Neural cell (in vitro differentiated cells): ENCODE measurements at regions not wholly inside any gene's neighbourhood (a gene's known extent, or its start where the extent isn't known, plus 50 kb on each side); places are given as distances from the start of the nearest gene placed in this dataset.

ENCODE experiments used
- H2AFZ ChIP-seq: fragments of 200-600, 300-800 bp; sonication (generic), shearing (Covaris generic); 2 replicates; pipeline ENCODE4 v1.6.0; 2014; ENCODE audit warnings: low read depth, mild to moderate bottlenecking, antibody characterized with exemption, low read length, moderate library complexity
- H3F3A ChIP-seq: fragments of 200-600 bp; shearing (Covaris generic); 2 replicates; pipeline ENCODE4 v1.6.1; 2016; ENCODE audit warnings: mild to moderate bottlenecking, moderate library complexity, mixed read lengths, antibody characterized with exemption, low read length; ENCODE audit not compliant: insufficient read depth, poor library complexity, severe bottlenecking
- H3K27ac ChIP-seq: fragments of 200-600, 300-800 bp; sonication (generic), shearing (Covaris generic); 2 replicates; pipeline ENCODE4 v1.5.1; 2014; ENCODE audit warnings: mild to moderate bottlenecking, low read length, moderate library complexity
- H3K27me3 ChIP-seq: fragments of 300-800, 200-600 bp; sonication (generic), shearing (Covaris generic); 2 replicates; pipeline ENCODE4 v1.6.0; 2014; ENCODE audit warnings: mild to moderate bottlenecking, low read depth, low read length, moderate library complexity; ENCODE audit not compliant: insufficient read depth
- H3K36me3 ChIP-seq: fragments of 300-800, 200-600 bp; sonication (generic), shearing (Covaris generic); 2 replicates; pipeline ENCODE4 v1.5.1; 2014; ENCODE audit warnings: mild to moderate bottlenecking, antibody characterized with exemption, low read length, moderate library complexity; ENCODE audit not compliant: insufficient read depth
- H3K4me2 ChIP-seq: fragments of 300-800, 200-600 bp; sonication (generic), shearing (Covaris generic); 2 replicates; pipeline ENCODE4 v1.6.0; 2014; ENCODE audit warnings: mild to moderate bottlenecking, low read length
- H3K4me3 ChIP-seq: fragments of 300-800, 200-600 bp; sonication (generic), shearing (Covaris generic); 2 replicates; pipeline ENCODE4 v1.5.1; 2014; ENCODE audit warnings: mild to moderate bottlenecking, low read length, moderate library complexity
- H3K79me2 ChIP-seq: fragments of 200-600 bp; shearing (Covaris generic); replicated peaks from 2 replicates; pipeline ENCODE4 v1.6.0; 2014; ENCODE audit warnings: mild to moderate bottlenecking, low read length, moderate library complexity; ENCODE audit not compliant: insufficient read depth
- H3K9ac ChIP-seq: fragments of 300-800, 200-600 bp; sonication (generic), shearing (Covaris generic); 2 replicates; pipeline ENCODE4 v1.6.1; 2016; ENCODE audit warnings: mild to moderate bottlenecking, low read length, mixed read lengths
- H3K9me2 ChIP-seq: fragments of 200-600 bp; shearing (Covaris generic); 2 replicates; pipeline ENCODE4 v1.6.1; 2016; ENCODE audit warnings: mild to moderate bottlenecking, low read length, mixed read lengths; ENCODE audit not compliant: insufficient read depth
- H3K9me3 ChIP-seq: fragments of 200-600, 300-800 bp; sonication (generic), shearing (Covaris generic); 2 replicates; pipeline ENCODE4 v1.6.1; 2016; ENCODE audit warnings: mild to moderate bottlenecking, mixed run types, low read length, moderate library complexity, mixed read lengths
- H4K20me1 ChIP-seq: fragments of 200-600 bp; shearing (Covaris generic); 2 replicates; pipeline ENCODE4 v1.6.1; 2016; ENCODE audit warnings: mild to moderate bottlenecking, mixed run types; ENCODE audit not compliant: insufficient read depth
- EP300 ChIP-seq: fragments of 450-650 bp; conservative IDR thresholded peaks from 2 replicates; pipeline ENCODE4 v1.6.1; 2014; ENCODE audit warnings: antibody characterized with exemption, mild to moderate bottlenecking, moderate library complexity; ENCODE audit not compliant: poor library complexity, severe bottlenecking
- EZH2 ChIP-seq: fragments of 200-600, 300-800 bp; shearing (Covaris generic), sonication (generic); IDR thresholded peaks from 2 replicates; pipeline ENCODE4 v1.6.1; 2014; ENCODE audit warnings: antibody characterized with exemption, low read length, borderline replicate concordance, mild to moderate bottlenecking; ENCODE audit not compliant: insufficient read depth, poor library complexity, severe bottlenecking
- MXI1 ChIP-seq: fragments of 450-650 bp; conservative IDR thresholded peaks from 2 replicates; pipeline ENCODE4 v1.6.1; 2014; ENCODE audit warnings: antibody characterized with exemption, mild to moderate bottlenecking; ENCODE audit not compliant: poor library complexity, severe bottlenecking
- POLR2AphosphoS5 ChIP-seq: IDR thresholded peaks from 2 replicates; pipeline ENCODE4 v1.6.1; 2012
- RAD21 ChIP-seq: fragments of 450-650 bp; conservative IDR thresholded peaks from 2 replicates; pipeline ENCODE4 v1.6.1; 2014; ENCODE audit warnings: antibody characterized with exemption, mild to moderate bottlenecking, moderate library complexity
- SMC3 ChIP-seq: fragments of 450-650 bp; conservative IDR thresholded peaks from 2 replicates; pipeline ENCODE4 v1.6.1; 2014; ENCODE audit warnings: antibody characterized with exemption, mild to moderate bottlenecking, moderate library complexity; ENCODE audit not compliant: poor library complexity
- TAF1 ChIP-seq: IDR thresholded peaks from 2 replicates; pipeline ENCODE4 v1.6.1; 2012; ENCODE audit warnings: low read depth
- TF ChIP-seq, protein P1 (sequence below): IDR thresholded peaks from 2 replicates; pipeline ENCODE4 v1.6.1; 2012; ENCODE audit warnings: borderline replicate concordance
- TF ChIP-seq, protein P2 (sequence below): fragments of 450-650 bp; IDR thresholded peaks from 2 replicates; pipeline ENCODE4 v1.5.1; 2014; ENCODE audit warnings: antibody characterized with exemption, mild to moderate bottlenecking, moderate library complexity; ENCODE audit not compliant: poor library complexity, severe bottlenecking

DNA sequence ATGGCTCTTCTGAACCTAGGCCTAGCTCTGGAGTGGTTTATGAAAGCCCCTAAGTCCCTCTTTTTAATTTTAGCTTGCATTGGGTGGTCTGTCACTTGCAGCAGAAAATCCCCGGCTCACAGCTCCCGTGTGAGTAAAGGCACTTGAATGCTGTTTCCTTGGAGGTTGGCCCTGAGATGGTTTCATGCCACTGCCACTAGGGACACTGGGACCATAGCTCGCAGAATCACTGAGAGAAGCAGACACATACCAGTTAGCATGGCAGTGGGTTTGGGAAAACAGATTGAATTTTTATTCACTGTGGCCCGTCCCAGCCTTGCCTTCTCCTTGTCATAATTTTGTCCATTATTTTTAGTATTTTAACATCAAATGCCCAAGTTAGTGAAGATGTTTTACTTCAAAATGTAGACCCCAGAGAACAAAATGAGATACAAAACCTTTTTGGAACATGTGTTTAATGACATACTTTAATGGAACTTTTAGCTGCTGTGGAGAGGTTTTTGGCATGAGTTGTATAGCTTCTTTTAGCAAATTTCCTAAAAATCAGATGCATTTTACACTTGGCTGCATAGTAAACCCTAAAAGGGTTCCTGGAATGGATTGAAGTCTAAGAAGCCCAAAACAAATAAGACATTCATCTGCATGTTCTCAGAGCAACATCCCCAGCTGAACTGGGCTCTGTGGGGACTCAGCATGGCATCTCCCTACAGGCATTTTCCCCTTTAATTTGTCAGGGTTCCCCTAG is 259.7 kb upstream of the PITRM1 start:
- no peaks in the 10 kb centered on the region for H3F3A ChIP-seq
- H3K4me2 ChIP-seq: no peak overlapping the region
- H4K20me1 ChIP-seq: no peaks in the 10 kb centered on the region
- no peaks in the 10 kb centered on the region for H3K9me3 ChIP-seq
- H3K9me2 ChIP-seq: no peaks in the 10 kb centered on the region
- H3K79me2 ChIP-seq: no peaks in the 10 kb centered on the region
- no peak for TF ChIP-seq SMC3
- TF ChIP-seq POLR2AphosphoS5: no peak
- TF ChIP-seq MXI1: no peak
- TF ChIP-seq, protein P1, sequence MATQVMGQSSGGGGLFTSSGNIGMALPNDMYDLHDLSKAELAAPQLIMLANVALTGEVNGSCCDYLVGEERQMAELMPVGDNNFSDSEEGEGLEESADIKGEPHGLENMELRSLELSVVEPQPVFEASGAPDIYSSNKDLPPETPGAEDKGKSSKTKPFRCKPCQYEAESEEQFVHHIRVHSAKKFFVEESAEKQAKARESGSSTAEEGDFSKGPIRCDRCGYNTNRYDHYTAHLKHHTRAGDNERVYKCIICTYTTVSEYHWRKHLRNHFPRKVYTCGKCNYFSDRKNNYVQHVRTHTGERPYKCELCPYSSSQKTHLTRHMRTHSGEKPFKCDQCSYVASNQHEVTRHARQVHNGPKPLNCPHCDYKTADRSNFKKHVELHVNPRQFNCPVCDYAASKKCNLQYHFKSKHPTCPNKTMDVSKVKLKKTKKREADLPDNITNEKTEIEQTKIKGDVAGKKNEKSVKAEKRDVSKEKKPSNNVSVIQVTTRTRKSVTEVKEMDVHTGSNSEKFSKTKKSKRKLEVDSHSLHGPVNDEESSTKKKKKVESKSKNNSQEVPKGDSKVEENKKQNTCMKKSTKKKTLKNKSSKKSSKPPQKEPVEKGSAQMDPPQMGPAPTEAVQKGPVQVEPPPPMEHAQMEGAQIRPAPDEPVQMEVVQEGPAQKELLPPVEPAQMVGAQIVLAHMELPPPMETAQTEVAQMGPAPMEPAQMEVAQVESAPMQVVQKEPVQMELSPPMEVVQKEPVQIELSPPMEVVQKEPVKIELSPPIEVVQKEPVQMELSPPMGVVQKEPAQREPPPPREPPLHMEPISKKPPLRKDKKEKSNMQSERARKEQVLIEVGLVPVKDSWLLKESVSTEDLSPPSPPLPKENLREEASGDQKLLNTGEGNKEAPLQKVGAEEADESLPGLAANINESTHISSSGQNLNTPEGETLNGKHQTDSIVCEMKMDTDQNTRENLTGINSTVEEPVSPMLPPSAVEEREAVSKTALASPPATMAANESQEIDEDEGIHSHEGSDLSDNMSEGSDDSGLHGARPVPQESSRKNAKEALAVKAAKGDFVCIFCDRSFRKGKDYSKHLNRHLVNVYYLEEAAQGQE: no peak
- no peak for TF ChIP-seq EZH2
- TF ChIP-seq RAD21: no peak
- no peak for TF ChIP-seq TAF1
- TF ChIP-seq EP300: no peak
- TF ChIP-seq, protein P2, sequence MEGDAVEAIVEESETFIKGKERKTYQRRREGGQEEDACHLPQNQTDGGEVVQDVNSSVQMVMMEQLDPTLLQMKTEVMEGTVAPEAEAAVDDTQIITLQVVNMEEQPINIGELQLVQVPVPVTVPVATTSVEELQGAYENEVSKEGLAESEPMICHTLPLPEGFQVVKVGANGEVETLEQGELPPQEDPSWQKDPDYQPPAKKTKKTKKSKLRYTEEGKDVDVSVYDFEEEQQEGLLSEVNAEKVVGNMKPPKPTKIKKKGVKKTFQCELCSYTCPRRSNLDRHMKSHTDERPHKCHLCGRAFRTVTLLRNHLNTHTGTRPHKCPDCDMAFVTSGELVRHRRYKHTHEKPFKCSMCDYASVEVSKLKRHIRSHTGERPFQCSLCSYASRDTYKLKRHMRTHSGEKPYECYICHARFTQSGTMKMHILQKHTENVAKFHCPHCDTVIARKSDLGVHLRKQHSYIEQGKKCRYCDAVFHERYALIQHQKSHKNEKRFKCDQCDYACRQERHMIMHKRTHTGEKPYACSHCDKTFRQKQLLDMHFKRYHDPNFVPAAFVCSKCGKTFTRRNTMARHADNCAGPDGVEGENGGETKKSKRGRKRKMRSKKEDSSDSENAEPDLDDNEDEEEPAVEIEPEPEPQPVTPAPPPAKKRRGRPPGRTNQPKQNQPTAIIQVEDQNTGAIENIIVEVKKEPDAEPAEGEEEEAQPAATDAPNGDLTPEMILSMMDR: no peak
- no peaks in the 10 kb centered on the region for H3K27me3 ChIP-seq
- H3K36me3 ChIP-seq: no peaks in the 10 kb centered on the region
- H3K9ac ChIP-seq: no peak overlapping the region
- H3K4me3 ChIP-seq: no peak overlapping the region
- no peak overlapping the region for H2AFZ ChIP-seq
- H3K27ac ChIP-seq: no peak overlapping the region

DNA sequence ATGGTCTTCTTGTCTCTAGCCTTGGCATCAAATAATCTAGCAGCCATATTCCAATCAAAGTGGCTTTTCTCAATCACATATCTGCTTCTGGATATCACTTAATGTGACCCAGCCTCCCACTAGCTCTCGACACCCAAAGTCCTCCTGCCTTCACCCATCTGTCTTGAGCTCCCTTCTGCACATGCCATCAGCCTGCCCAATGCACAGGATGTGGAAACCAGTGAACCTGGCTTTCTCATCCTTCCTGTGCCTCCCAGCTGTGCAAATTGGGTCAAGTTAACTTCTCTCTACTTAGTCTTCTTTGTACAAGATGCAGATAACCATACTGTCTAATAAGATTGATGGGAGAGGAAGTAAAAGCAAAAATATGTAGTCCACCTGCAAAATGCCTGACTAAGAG is 257.9 kb upstream of the PITRM1 start:
- Histone ChIP-seq H3K36me3 (no peaks in the 10 kb centered on the region), H3K27ac (no peak overlapping the region), H3F3A (no peaks in the 10 kb centered on the region), H3K9ac (no peak overlapping the region), H3K79me2 (no peaks in the 10 kb centered on the region), H2AFZ (no peak overlapping the region), H3K4me2 (no peak overlapping the region), H3K27me3 (no peaks in the 10 kb centered on the region), H3K9me3 (no peaks in the 10 kb centered on the region), H4K20me1 (no peaks in the 10 kb centered on the region), H3K9me2 (no peaks in the 10 kb centered on the region), H3K4me3 (no peak overlapping the region)
- TF ChIP-seq EP300: no peak
- TF ChIP-seq MXI1: no peak
- no peak for TF ChIP-seq SMC3
- TF ChIP-seq, protein P2: no peak
- no peak for TF ChIP-seq POLR2AphosphoS5
- no peak for TF ChIP-seq TAF1
- TF ChIP-seq, protein P1: no peak
- no peak for TF ChIP-seq EZH2
- no peak for TF ChIP-seq RAD21
